ENCODE measurements at regions not wholly inside any gene's neighbourhood (a gene's known extent, or its start where the extent isn't known, plus 50 kb on each side); places are given as distances from the start of the nearest gene placed in this dataset.

DNA sequence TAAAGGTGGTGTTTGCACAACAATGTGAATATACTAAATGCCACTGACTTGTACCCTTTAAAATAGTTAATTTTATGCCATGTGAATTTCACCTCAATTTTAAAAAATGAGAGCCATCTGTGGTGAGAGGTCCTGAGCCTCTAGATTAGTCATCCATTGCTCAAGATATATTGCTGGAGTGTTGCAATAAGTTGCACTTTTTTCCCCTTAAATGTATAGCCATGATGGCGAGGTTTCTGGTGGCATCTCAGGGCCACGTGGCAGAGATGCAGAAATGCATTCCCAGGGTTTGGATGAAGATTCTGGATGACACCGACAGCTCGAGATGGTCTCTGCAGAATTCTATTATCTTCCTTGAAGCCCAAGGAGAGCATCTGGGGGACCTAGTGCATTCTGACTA lies 153.7 kb downstream of the AACS start:
- H3K4me3 ChIP-seq (ENCODE audit: control insufficient read depth, low read depth, low read length) = no peak overlapping the region
- DNase-seq (ENCODE audit: low read depth) = no peak
- no peak for TF ChIP-seq CTCF (IDR thresholded peaks at IDR 0.05; ENCODE audit: control insufficient read depth, insufficient read depth, low read depth, low read length, missing control alignments)

- TF ChIP-seq CTCF (IDR thresholded peaks at IDR 0.05; ENCODE audit: control insufficient read depth, insufficient read depth, low read depth, low read length, missing control alignments) = no peak
Observed at GRCh38 chr12:125220404-125221273, 155.4 kb downstream of the AACS start.

DNA sequence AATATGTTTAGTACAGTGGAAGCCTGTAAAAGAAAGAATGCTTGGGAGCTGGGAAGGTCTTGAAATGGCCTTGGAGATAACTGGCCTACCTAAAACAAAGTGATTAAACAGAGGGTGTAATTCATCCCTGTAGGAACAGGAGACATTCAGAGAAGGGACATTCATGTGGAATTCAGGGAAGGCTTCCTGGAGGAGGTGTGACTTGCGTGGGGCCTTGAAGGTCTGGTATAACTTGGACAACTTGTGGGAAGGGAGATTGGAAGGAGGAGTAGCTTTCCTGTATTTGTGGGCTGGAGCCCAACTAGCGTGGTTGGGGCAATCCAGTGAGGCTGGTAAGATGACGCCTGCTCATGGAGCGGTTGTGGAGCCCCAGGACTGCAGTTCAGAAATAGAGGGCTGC lies 156.4 kb downstream of the AACS start:
- no peak for TF ChIP-seq CTCF (IDR thresholded peaks at IDR 0.05; ENCODE audit: control insufficient read depth, insufficient read depth, low read depth, low read length, missing control alignments)
- no peak overlapping the region for H3K4me3 ChIP-seq (ENCODE audit: control insufficient read depth, low read depth, low read length)
- DNase-seq (ENCODE audit: low read depth) = no peak

More at GRCh38 chr12:125220404-125221273, 155.4 kb downstream of the AACS start:
- DNase-seq (ENCODE audit: low read depth) = no peak
- H3K4me3 ChIP-seq (ENCODE audit: control insufficient read depth, low read depth, low read length) = no peak overlapping the region

DNA sequence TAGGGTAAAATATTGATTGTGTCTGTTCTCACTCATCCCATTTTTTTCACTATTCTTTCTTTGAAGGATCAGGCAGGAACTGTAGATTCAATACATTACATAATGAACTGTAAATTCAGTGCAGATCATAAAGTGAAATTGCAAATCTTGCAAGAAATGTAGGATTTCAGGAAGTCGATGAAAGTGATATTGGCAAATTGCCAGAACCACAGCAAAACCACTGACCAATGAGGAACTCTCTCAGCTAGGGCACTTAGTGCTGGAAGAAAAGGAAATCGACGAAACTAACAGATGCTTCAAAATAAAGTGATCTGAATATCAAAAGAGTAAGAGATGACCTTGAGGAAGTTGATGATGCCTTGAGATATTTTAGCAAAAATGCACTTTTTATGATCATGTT lies 157.6 kb downstream of the AACS start:
- no peak for TF ChIP-seq CTCF (IDR thresholded peaks at IDR 0.05; ENCODE audit: control insufficient read depth, insufficient read depth, low read depth, low read length, missing control alignments)
- no peak for DNase-seq (ENCODE audit: low read depth)

GRCh38 chr12:125225641-125226040 lies 160.4 kb downstream of the AACS start:
- no peak for DNase-seq (ENCODE audit: low read depth)
- TF ChIP-seq CTCF (IDR thresholded peaks at IDR 0.05; ENCODE audit: control insufficient read depth, insufficient read depth, low read depth, low read length, missing control alignments) = no peak
- H3K4me3 ChIP-seq (ENCODE audit: control insufficient read depth, low read depth, low read length) = no peak overlapping the region

More for the DNA sequence above, 157.6 kb downstream of the AACS start:
- H3K4me3 ChIP-seq (ENCODE audit: control insufficient read depth, low read depth, low read length) = no peak overlapping the region

- DNase-seq (ENCODE audit: low read depth) = no peak
- no peak for TF ChIP-seq CTCF (IDR thresholded peaks at IDR 0.05; ENCODE audit: control insufficient read depth, insufficient read depth, low read depth, low read length, missing control alignments)
- no peak overlapping the region for H3K4me3 ChIP-seq (ENCODE audit: control insufficient read depth, low read depth, low read length)
Observed at GRCh38 chr12:125228519-125229260, 163.5 kb downstream of the AACS start.
